RPMI8226 (cell line): ENCODE measurements at regions not wholly inside any gene's neighbourhood (a gene's known extent, or its start where the extent isn't known, plus 50 kb on each side); places are given as distances from the start of the nearest gene placed in this dataset.
A peak's percentile ranks its signal among the peaks of the same experiment; 100 is the strongest.

Experiments
- DNase-seq: peaks from one replicate; pipeline ENCODE4 v3.0.0-alpha.2; 2015

- DNase-seq: no peak
Measured at GRCh38 chr11:64457416-64458010, 98.2 kb upstream of the SLC22A11 start.

GRCh38 chr11:64458997-64459396, 96.7 kb upstream of the SLC22A11 start:
- DNase-seq: no peak

- DNase-seq: no peak
Measured at GRCh38 chr11:64459609-64460008, 96.1 kb upstream of the SLC22A11 start.

GRCh38 chr11:64461081-64461480, 94.7 kb upstream of the SLC22A11 start:
- no peak for DNase-seq

GRCh38 chr11:64466115-64466718, 89.5 kb upstream of the SLC22A11 start:
- DNase-seq: no peak

GRCh38 chr11:64469288-64469687, 86.5 kb upstream of the SLC22A11 start:
- DNase-seq: peak; percentile 60

GRCh38 chr11:64472593-64473455, 82.9 kb upstream of the SLC22A11 start:
- no peak for DNase-seq

GRCh38 chr11:64474680-64475079, 81.1 kb upstream of the SLC22A11 start:
- DNase-seq: no peak

GRCh38 chr11:64475145-64475544, 80.6 kb upstream of the SLC22A11 start:
- DNase-seq: no peak

- no peak for DNase-seq
Measured at GRCh38 chr11:64476881-64477280, 78.9 kb upstream of the SLC22A11 start.

GRCh38 chr11:64477675-64478074, 78.1 kb upstream of the SLC22A11 start:
- no peak for DNase-seq

GRCh38 chr11:64482588-64482987, 73.2 kb upstream of the SLC22A11 start:
- DNase-seq: no peak

- peak; percentile 25 for DNase-seq
Measured at GRCh38 chr11:64484191-64485022, 71.3 kb upstream of the SLC22A11 start.

GRCh38 chr11:64485074-64485473, 70.7 kb upstream of the SLC22A11 start:
- DNase-seq: no peak

GRCh38 chr11:64489831-64490441, 65.8 kb upstream of the SLC22A11 start:
- DNase-seq: peak; percentile 61

- peak; percentile 54 for DNase-seq
Measured at GRCh38 chr11:64490562-64491216, 65.1 kb upstream of the SLC22A11 start.

GRCh38 chr11:64492561-64492960, 63.2 kb upstream of the SLC22A11 start:
- DNase-seq: no peak

GRCh38 chr11:64498136-64498535, 57.6 kb upstream of the SLC22A11 start:
- DNase-seq: no peak

- DNase-seq: no peak
Measured at GRCh38 chr11:64499261-64500004, 56.3 kb upstream of the SLC22A11 start.

- DNase-seq: no peak
Measured at GRCh38 chr11:64500176-64501013, 55.3 kb upstream of the SLC22A11 start.
